AG10803 (cell line): ENCODE measurements at regions not wholly inside any gene's neighbourhood (a gene's known extent, or its start where the extent isn't known, plus 50 kb on each side); places are given as distances from the start of the nearest gene placed in this dataset.

Experiments
- DNase-seq: peaks from one replicate; pipeline ENCODE4 v3.0.0; 2010; ENCODE audit warnings: low read depth
- H3K4me3 ChIP-seq: 2 replicates; pipeline ENCODE4 v1.5.1; 2011; ENCODE audit warnings: mild to moderate bottlenecking, low read length, control low read depth
- CTCF ChIP-seq: conservative IDR thresholded peaks from 2 replicates; pipeline ENCODE4 v1.5.1; 2011; ENCODE audit warnings: mild to moderate bottlenecking, low read length, control low read depth, inconsistent platforms

- no peak for TF ChIP-seq CTCF
Observed at GRCh38 chr22:48222742-48223487, 1460.5 kb downstream of the TBC1D22A start.

GRCh38 chr22:48218889-48219420 is 1456.5 kb downstream of the TBC1D22A start:
- no peak for DNase-seq
- no peak overlapping the region for H3K4me3 ChIP-seq
- no peak for TF ChIP-seq CTCF

More at GRCh38 chr22:48222742-48223487, 1460.5 kb downstream of the TBC1D22A start:
- H3K4me3 ChIP-seq: no peak overlapping the region
- DNase-seq: no peak

GRCh38 chr22:48217596-48217995 is 1455.1 kb downstream of the TBC1D22A start:
- TF ChIP-seq CTCF: no peak
- DNase-seq: no peak
- no peak overlapping the region for H3K4me3 ChIP-seq

- H3K4me3 ChIP-seq: no peak overlapping the region
- no peak for DNase-seq
- TF ChIP-seq CTCF: no peak
Observed at GRCh38 chr22:48212727-48213126, 1450.3 kb downstream of the TBC1D22A start.

- H3K4me3 ChIP-seq: no peak overlapping the region
- TF ChIP-seq CTCF: no peak
- no peak for DNase-seq
Observed at GRCh38 chr22:48210812-48211211, 1448.4 kb downstream of the TBC1D22A start.

GRCh38 chr22:48210198-48210580 is 1447.7 kb downstream of the TBC1D22A start:
- no peak for TF ChIP-seq CTCF

More at GRCh38 chr22:48210198-48210580, 1447.7 kb downstream of the TBC1D22A start:
- H3K4me3 ChIP-seq: no peak overlapping the region
- DNase-seq: no peak
